ENCODE measurements at regions not wholly inside any gene's neighbourhood (a gene's known extent, or its start where the extent isn't known, plus 50 kb on each side); places are given as distances from the start of the nearest gene placed in this dataset.

GRCh38 chr10:49463605-49464004 lies 67.7 kb upstream of the DRGX start:
- Mint-ChIP-seq H3K4me3 (no peak overlapping the region), H3K36me3 (ENCODE audit: low read depth) (peaks cover 73% of the 10 kb centered on the region), H3K27me3 (no peaks in the 10 kb centered on the region), H3K9me3 (peaks cover 5% of the 10 kb centered on the region), H3K27ac (no peak overlapping the region), H3K4me1 (no peaks in the 10 kb centered on the region)
- no peak for ATAC-seq (replicated peaks)

GRCh38 chr10:49458869-49459268 lies 63.0 kb upstream of the DRGX start:
- no peak for ATAC-seq (replicated peaks)
- Mint-ChIP-seq H3K4me1 (no peaks in the 10 kb centered on the region), H3K36me3 (ENCODE audit: low read depth) (peaks cover 80% of the 10 kb centered on the region), H3K4me3 (no peak overlapping the region), H3K27me3 (no peaks in the 10 kb centered on the region), H3K27ac (no peak overlapping the region), H3K9me3 (peaks cover 9% of the 10 kb centered on the region)

- ATAC-seq (replicated peaks) = no peak
- no peaks in the 10 kb centered on the region for H3K4me1 Mint-ChIP-seq
- peaks cover 17% of the 10 kb centered on the region for H3K9me3 Mint-ChIP-seq
- H3K27ac Mint-ChIP-seq = no peak overlapping the region
- H3K4me3 Mint-ChIP-seq = no peak overlapping the region
- peaks cover 79% of the 10 kb centered on the region for H3K36me3 Mint-ChIP-seq (ENCODE audit: low read depth)
- no peaks in the 10 kb centered on the region for H3K27me3 Mint-ChIP-seq
These were observed 61.8 kb upstream of the DRGX start for GRCh38 chr10:49457686-49458085.

GRCh38 chr10:49448924-49449323 lies 53.0 kb upstream of the DRGX start:
- H3K27ac Mint-ChIP-seq = no peak overlapping the region
- ATAC-seq (replicated peaks) = no peak
- H3K4me1 Mint-ChIP-seq = peaks cover 4% of the 10 kb centered on the region
- H3K4me3 Mint-ChIP-seq = no peak overlapping the region
- H3K9me3 Mint-ChIP-seq = peaks cover 23% of the 10 kb centered on the region
- peaks cover 2% of the 10 kb centered on the region for H3K36me3 Mint-ChIP-seq (ENCODE audit: low read depth)
- no peaks in the 10 kb centered on the region for H3K27me3 Mint-ChIP-seq

- H3K27ac Mint-ChIP-seq = no peak overlapping the region
- ATAC-seq (replicated peaks) = no peak
- H3K36me3 Mint-ChIP-seq (ENCODE audit: low read depth) = no peaks in the 10 kb centered on the region
- H3K4me3 Mint-ChIP-seq = no peak overlapping the region
- H3K4me1 Mint-ChIP-seq = peaks cover 4% of the 10 kb centered on the region
- no peaks in the 10 kb centered on the region for H3K27me3 Mint-ChIP-seq
- H3K9me3 Mint-ChIP-seq = peaks cover 5% of the 10 kb centered on the region
These were observed 50.1 kb upstream of the DRGX start for GRCh38 chr10:49446031-49446430.

Data from activated T-helper 17 cell treated with anti-CD3 and anti-CD28 coated beads, Interleukin-2, amount 50 U/mL, for 72 hours (primary cell).